ENCODE measurements at regions not wholly inside any gene's neighbourhood (a gene's known extent, or its start where the extent isn't known, plus 50 kb on each side); places are given as distances from the start of the nearest gene placed in this dataset.

DNA sequence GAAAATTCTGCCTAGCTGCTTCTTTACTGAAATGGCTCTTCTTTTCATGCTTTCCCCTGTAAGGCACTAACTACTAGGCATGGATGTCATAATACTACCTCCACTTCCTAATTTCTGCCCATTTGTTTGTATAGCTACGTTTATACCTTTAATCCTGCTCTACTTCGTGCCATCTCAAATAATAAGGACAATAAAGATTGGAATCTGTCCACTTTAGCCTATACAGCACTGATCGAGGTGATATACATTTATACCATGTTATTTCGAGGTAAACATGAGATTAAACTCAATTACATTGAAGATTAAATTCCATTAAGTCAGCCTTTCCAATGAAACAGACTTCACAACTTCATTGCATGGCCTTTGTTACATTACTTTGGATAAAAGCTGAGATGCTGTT is 390.6 kb upstream of the MARCKS start:
- no peak for DNase-seq
- TF ChIP-seq POLR2A (IDR thresholded peaks at IDR 0.05; ENCODE audit: low read length): no peak
- no peak for TF ChIP-seq GATA1 (IDR thresholded peaks at IDR 0.05; ENCODE audit: low read depth, low read length)

DNA sequence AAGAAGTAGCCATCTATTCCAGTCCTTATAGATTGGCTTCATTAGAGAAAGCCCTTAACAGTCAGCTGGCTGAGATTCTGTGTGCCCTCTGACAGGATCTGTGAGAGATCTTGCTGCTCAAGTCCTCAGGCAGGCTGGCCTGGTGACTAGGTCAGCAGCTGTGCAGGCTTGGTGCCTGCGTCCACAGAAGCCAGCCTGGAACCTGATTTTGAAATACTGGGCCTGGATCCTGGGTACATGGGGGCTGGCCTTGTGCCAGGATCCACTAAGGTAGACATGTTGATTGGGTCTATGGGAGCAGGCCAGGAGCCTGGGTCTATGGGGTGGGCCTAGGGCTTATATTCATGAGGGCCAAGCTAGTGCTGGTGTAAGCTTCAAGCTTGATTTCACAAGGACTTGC is 381.8 kb upstream of the MARCKS start:
- TF ChIP-seq GATA1 (IDR thresholded peaks at IDR 0.05; ENCODE audit: low read depth, low read length) (no peak), POLR2A (IDR thresholded peaks at IDR 0.05; ENCODE audit: low read length) (no peak)
- DNase-seq: no peak

DNA sequence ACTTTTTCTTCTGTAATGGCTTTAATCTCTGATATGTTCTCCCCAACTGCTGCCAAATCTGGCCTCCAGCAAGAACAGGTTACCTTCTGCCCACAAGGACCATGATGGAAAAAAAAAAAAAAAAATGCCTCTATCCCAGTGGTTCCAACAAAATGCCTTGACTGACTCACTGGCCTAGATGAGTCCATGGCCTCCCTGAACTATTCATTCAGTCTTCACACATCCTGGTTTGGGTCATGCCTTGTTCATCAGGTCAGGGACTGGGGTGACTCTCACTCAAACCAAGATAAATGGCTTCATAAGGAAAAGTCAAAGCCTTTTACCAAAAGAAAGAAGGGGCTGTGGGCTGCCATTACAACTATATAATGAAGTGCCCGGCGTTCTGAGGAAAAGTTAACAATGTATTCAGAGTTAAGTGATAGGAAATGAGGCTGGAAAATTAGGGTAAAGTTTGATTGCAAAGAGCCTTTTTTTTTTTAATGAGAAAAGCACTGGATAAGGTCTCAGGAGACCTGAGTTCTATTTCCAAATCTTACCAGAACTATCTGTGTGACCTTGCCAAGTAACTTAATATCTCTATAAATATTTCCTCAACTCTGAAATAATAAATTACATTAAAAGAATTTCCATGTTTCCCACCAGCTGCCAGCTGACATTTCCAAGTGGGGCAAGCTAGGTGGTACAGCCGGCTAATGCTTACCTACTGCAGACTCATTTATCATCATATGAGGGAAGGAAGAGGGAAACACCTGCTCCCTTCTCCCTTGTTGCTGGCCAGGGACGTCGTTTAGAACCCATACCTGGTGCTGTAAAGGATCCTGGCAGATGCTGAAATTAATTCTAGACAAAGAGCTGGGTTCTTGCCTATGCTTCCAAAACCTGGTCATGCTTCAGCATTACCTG is 380.0 kb upstream of the MARCKS start:
- TF ChIP-seq POLR2A (IDR thresholded peaks at IDR 0.05; ENCODE audit: low read length): no peak
- TF ChIP-seq GATA1 (IDR thresholded peaks at IDR 0.05; ENCODE audit: low read depth, low read length): no peak
- no peak for DNase-seq

DNA sequence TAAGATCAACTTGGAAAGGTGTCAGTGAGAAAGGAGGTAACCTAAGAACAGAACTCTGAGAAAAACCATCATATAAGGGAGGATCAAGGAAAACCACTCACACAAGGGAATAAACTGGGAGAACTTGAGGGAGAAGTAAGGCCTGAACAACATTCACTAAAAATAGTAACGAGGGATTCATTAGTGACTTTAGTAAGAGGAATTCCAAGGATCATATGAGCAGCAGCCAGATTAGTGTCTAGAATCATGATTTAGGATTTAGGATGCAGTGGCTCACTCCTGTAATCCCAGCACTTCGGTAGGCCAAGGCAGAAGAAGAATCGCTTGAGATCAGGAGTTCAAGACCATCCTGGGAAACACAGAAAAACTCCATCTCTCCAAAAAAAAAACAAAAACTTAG is 376.5 kb upstream of the MARCKS start:
- TF ChIP-seq GATA1 (IDR thresholded peaks at IDR 0.05; ENCODE audit: low read depth, low read length): no peak
- no peak for TF ChIP-seq POLR2A (IDR thresholded peaks at IDR 0.05; ENCODE audit: low read length)
- no peak for DNase-seq

DNA sequence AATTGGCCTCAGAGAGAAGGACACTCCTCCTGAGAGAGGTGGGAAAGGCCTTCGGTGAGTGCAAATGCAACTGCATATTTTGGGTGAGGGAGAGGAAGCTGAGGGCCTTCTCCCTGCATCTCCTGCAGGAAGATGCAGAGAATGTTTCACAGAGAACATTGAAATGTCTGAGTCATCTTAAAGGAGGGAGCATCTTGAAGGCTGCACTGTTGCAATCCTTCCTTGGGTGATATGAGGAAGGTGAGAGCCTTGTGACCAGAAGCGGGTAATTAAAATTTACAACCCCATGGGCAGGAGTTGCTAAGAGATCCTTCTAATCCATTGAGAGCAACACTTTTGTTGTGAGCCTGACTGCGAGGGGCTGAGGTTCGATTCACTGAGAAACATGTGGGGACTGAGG is 375.7 kb upstream of the MARCKS start:
- no peak for TF ChIP-seq GATA1 (IDR thresholded peaks at IDR 0.05; ENCODE audit: low read depth, low read length)
- no peak for TF ChIP-seq POLR2A (IDR thresholded peaks at IDR 0.05; ENCODE audit: low read length)
- no peak for DNase-seq

DNA sequence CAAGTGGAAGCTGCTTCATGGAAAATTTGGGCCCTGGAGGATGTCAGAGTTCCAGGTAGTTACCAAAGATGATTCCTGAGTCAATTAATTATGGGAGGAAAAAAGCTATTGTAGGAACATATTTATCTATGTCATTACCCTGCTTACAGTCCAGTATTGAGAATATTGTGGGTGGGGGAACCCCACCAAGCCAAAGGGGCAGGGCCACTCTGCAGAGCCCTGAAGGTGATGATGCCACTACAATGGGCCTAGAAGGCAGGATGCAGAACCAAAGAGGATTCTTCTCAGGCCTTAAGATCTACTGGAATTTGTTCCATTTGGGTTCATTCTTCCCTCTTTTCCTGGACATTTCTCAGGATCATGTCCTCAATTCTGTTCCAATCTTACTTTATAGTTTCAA is 375.2 kb upstream of the MARCKS start:
- no peak for TF ChIP-seq POLR2A (IDR thresholded peaks at IDR 0.05; ENCODE audit: low read length)
- DNase-seq: no peak

DNA sequence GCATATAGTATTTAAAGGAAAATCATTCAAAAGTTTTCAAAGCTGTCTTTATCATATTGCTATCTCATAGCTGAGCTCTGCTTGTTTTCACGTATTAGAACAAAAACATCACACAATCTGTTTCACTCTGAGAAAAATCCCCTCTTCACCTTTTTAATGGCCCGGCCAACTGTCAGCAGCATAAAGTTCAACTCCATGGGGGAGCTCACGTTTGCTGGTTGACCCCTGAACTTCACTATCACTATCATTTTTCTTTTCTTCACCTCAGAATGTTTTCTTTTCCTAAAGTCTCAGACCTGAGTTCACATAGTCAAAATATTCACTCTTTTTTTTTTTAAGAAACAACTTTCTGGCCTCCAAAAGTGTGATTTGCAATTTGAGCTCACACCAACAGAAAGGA is 374.4 kb upstream of the MARCKS start:
- no peak for TF ChIP-seq POLR2A (IDR thresholded peaks at IDR 0.05; ENCODE audit: low read length)
- no peak for TF ChIP-seq GATA1 (IDR thresholded peaks at IDR 0.05; ENCODE audit: low read depth, low read length)

DNA sequence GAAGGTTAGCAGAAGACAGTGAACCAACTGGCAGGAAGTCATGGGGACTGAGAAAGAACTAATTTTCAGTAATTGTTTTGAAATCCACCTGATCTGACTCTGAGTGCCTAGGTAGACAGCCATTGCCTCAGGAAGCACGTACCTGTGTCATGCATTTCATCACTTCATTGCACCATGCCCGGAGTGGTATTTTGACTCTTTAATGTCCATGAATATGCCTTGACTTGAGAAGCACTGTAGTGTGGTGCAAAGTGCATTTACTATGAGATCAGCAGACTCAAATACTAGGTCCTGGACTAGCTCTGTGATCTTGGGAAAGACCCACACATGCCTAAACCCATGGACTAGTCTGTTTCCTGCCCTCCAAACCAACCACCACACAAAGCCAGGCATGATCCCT is 370.9 kb upstream of the MARCKS start:
- TF ChIP-seq GATA1 (IDR thresholded peaks at IDR 0.05; ENCODE audit: low read depth, low read length): no peak
- no peak for TF ChIP-seq POLR2A (IDR thresholded peaks at IDR 0.05; ENCODE audit: low read length)
- DNase-seq: no peak

More for the DNA sequence above, 374.4 kb upstream of the MARCKS start:
- DNase-seq: no peak

DNA sequence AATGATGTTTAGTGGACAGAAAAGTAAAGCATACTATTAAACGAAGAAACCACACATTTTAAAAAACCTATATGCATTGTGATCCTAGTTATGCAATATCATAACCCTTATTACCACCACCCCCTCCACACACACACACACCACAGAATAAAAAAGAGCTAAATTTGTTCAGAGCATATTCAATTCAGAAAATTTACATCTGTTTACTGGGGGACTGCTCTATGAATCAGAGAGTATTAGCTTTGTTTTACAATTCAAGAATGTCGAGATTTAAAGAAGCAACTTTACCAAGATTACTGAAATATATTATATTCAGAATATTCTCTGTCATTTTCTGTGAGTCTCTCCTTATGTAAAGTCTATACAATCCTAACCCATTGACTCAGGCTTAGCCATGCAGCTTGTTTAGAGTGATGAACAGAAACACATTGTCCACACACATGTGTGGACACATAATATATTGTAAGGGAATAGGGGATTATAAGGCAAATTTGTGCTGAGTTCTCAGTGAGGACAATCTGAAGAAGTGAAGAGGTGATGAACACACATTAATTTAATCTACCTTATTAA is 369.6 kb upstream of the MARCKS start:
- no peak for DNase-seq
- TF ChIP-seq POLR2A (IDR thresholded peaks at IDR 0.05; ENCODE audit: low read length) (no peak), GATA1 (IDR thresholded peaks at IDR 0.05; ENCODE audit: low read depth, low read length) (no peak)

DNA sequence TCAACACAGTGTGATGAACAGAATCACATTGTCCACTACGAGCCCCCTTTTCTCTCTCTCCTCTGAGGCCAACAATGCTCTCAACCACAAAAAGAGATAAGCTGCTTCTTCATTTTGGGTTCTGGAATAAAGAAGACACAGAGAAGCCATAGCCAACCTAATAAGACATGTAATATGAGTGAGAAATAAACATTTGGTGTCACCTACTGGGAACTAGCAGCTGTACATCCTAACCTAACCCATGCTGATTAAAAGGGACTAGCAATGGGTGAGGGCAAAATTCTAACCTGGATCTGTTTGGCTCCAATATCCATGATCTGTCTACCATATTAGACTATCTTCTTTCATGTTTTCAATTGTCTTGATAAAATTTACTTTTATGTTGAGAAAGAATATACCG is 369.1 kb upstream of the MARCKS start:
- no peak for TF ChIP-seq POLR2A (IDR thresholded peaks at IDR 0.05; ENCODE audit: low read length)
- TF ChIP-seq GATA1 (IDR thresholded peaks at IDR 0.05; ENCODE audit: low read depth, low read length): no peak

DNA sequence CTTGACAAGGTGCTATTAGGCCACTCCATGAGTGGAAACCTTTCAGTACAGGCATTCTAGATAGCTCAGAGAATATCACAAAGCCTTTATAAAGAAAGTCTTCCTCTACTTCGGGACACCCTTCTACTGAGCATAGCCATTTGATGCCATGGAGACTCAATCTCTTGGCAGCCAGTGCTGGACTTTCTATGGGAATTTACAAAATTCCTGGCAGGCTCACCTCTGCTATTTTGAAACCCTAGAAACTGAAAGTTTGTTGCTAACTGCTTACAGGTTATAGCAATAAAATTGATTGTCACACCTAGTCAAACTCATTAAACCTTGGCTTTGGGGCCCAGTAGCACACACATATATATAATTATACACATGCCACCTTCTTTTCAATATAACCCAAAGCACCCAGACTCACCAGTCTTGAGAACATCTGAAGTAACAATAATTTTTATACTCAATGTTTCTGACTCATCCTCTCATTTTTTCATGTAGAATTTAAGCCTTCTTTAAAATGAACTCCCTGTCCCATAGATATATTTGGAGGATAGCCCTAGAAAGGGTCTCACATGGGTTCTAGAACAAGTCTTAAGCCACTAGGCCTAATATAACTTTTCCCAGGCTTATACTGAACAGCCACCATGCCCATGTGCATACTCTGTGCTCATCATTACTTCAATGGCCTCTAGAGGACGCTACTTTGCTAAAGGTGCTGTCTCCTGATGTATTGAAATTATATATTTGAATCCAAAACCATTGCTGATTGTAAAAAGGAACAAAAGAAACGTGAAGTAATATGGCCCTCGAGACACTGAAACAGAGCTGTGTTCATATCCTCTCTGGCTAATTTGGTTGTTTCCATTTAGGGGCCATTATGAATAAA is 368.1 kb upstream of the MARCKS start:
- TF ChIP-seq POLR2A (IDR thresholded peaks at IDR 0.05; ENCODE audit: low read length) (no peak), GATA1 (IDR thresholded peaks at IDR 0.05; ENCODE audit: low read depth, low read length) (no peak)
- DNase-seq: no peak

More for the DNA sequence above, 369.1 kb upstream of the MARCKS start:
- no peak for DNase-seq

DNA sequence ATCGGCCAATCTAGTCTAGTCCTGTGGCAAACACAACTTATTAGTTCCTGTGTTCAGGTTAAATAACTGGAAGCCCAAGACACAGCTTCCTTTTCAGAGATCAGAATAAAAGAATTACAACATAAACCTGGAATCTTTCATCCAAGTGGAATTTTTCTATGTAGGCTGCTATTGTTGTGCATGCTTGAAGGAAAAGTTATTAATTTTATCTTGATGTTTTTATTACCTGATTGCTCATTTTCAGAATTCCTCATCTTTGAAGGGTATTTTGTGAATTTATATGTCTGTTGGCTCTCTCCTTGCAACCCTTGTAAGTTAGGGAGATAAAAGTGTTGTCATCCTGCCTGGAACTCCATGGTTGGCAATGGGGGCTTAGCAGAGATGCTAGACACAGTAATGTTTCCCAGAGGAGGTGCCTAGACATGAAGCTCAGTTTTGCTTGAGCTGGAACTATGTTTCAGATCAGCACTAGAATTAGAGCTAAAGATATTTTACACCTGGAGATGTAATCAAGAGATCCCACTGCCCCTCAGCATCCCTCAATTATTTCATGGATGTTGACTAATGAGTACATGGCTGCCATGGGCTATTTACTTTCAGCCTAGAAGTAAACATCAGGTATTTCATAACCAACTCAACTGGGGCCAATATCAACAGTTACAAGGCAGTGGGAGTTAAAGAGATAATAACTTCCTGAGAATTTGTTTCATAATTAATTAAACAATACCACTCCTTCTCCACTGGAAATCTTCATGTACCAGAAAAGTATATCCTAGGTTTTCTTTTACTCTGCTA is 367.0 kb upstream of the MARCKS start:
- no peak for DNase-seq
- no peak for TF ChIP-seq GATA1 (IDR thresholded peaks at IDR 0.05; ENCODE audit: low read depth, low read length)
- no peak for TF ChIP-seq POLR2A (IDR thresholded peaks at IDR 0.05; ENCODE audit: low read length)

DNA sequence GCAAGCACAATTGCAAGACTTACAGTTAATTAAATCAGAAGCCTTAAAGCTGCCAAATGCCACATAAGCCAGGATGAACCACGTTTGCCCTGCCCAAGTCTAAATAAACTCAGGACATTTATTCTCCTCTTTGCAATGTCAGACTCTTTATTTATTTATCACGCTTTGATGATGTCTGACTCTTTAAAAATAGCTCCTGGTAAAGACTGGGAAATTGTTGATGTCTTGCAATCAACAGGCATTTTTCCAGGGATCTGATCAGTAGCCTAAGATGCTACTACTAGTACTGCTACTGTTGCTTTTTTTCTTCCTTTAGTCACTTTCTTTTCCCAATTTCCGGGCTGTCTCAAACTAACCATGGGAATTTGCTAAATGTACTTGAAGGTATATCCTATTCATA is 365.8 kb upstream of the MARCKS start:
- no peak for DNase-seq
- TF ChIP-seq GATA1 (IDR thresholded peaks at IDR 0.05; ENCODE audit: low read depth, low read length) (no peak), POLR2A (IDR thresholded peaks at IDR 0.05; ENCODE audit: low read length) (no peak)
